Central memory CD4-positive, alpha-beta T cell (primary cell): ENCODE measurements at regions not wholly inside any gene's neighbourhood (a gene's known extent, or its start where the extent isn't known, plus 50 kb on each side); places are given as distances from the start of the nearest gene placed in this dataset.
"Not testable (repeated sequence)": the region's sequence is repeated elsewhere in the genome, so short reads cannot be mapped to it uniquely, and the experiment has no call there.

ENCODE experiments used
- DNase-seq: peaks from one replicate; pipeline ENCODE4 v3.0.0; 2022

- no peak for DNase-seq
Measured at GRCh38 chr16:65752522-65752844, 614.0 kb upstream of the CDH5 start.

- no peak for DNase-seq
Measured at GRCh38 chr16:65751622-65752521, 614.6 kb upstream of the CDH5 start.

GRCh38 chr16:65749506-65749905 is 617.0 kb upstream of the CDH5 start:
- DNase-seq = no peak

GRCh38 chr16:65746941-65747340 is 619.5 kb upstream of the CDH5 start:
- no peak for DNase-seq

GRCh38 chr16:65745201-65745708 is 621.2 kb upstream of the CDH5 start:
- no peak for DNase-seq

GRCh38 chr16:65744401-65744800 is 622.1 kb upstream of the CDH5 start:
- no peak for DNase-seq

- DNase-seq = no peak
Measured at GRCh38 chr16:65743558-65743957, 621.7 kb upstream of the CDH11 start.

GRCh38 chr16:65740711-65741110 is 618.8 kb upstream of the CDH11 start:
- no peak for DNase-seq

GRCh38 chr16:65739518-65739917 is 617.7 kb upstream of the CDH11 start:
- DNase-seq = no peak

GRCh38 chr16:65737831-65738230 is 616.0 kb upstream of the CDH11 start:
- no peak for DNase-seq

- not testable (repeated sequence) for DNase-seq
Measured at GRCh38 chr16:65735615-65736014, 613.8 kb upstream of the CDH11 start.

- no peak for DNase-seq
Measured at GRCh38 chr16:65733721-65734120, 611.9 kb upstream of the CDH11 start.

- DNase-seq = no peak
Measured at GRCh38 chr16:65731833-65732232, 610.0 kb upstream of the CDH11 start.

GRCh38 chr16:65728652-65729051 is 606.8 kb upstream of the CDH11 start:
- no peak for DNase-seq

- DNase-seq = no peak
Measured at GRCh38 chr16:65728167-65728566, 606.3 kb upstream of the CDH11 start.

GRCh38 chr16:65727534-65728137 is 605.8 kb upstream of the CDH11 start:
- no peak for DNase-seq

- no peak for DNase-seq
Measured at GRCh38 chr16:65725156-65725845, 603.4 kb upstream of the CDH11 start.

- no peak for DNase-seq
Measured at GRCh38 chr16:65722429-65722828, 600.6 kb upstream of the CDH11 start.

- no peak for DNase-seq
Measured at GRCh38 chr16:65717846-65718245, 596.0 kb upstream of the CDH11 start.

GRCh38 chr16:65716737-65717700 is 595.2 kb upstream of the CDH11 start:
- DNase-seq = no peak

- DNase-seq = no peak
Measured at GRCh38 chr16:65713181-65713808, 591.4 kb upstream of the CDH11 start.

GRCh38 chr16:65710107-65710506 is 588.2 kb upstream of the CDH11 start:
- no peak for DNase-seq
